CD4-positive, alpha-beta T cell treated with Interleukin-17A for 4 hours (primary cell): ENCODE measurements at regions not wholly inside any gene's neighbourhood (a gene's known extent, or its start where the extent isn't known, plus 50 kb on each side); places are given as distances from the start of the nearest gene placed in this dataset.
"Not testable (repeated sequence)": the region's sequence is repeated elsewhere in the genome, so short reads cannot be mapped to it uniquely, and the experiment has no call there.

Experiments used
- DNase-seq: peaks from one replicate; pipeline ENCODE4 v3.0.0-alpha.2; 2020; ENCODE audit warnings: mixed read lengths

GRCh38 chr3:137820366-137820765 lies 56.3 kb downstream of the SOX14 start:
- DNase-seq, result no peak

GRCh38 chr3:137835096-137835495 lies 71.0 kb downstream of the SOX14 start:
- DNase-seq, result no peak

DNA sequence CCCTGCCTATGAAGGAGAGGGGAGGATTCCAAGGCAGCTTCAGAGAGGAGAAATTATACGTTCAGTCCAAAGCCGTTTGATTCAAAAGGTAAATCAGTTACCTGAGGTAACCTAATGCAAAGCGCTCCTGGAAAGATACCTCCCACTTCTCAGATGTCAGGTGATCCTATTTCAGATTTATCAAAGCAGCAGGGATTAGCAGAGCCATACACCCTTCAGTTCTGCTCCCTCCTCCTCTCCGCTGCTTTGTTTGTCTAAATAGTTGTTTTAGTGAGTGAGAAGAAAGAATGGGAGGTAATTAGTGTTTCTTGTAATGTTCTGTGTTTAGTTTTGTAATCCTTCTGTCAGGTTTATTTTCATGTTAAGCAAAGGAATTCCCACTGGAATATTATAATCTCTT lies 81.1 kb downstream of the SOX14 start:
- DNase-seq, result no peak

DNA sequence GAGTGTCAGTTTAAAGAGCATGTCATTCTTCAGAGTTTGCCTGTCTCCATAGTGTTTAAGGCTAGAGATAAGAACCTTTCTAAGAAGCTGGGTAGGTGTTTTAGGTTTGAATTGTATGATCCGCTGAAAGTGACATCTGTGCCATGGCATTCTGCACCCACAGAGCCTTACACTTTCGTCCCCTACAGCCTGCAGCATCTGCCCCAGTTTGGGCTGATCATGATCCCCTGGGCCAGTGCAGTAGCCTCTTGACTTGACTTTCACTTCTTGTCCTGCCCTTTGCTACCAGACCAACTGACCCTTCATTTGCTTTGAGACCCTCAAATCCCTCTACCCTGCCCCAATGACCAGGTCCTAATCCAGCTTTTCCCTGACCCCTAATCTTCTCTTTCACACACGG lies 81.6 kb downstream of the SOX14 start:
- no peak for DNase-seq

GRCh38 chr3:137852391-137852830 lies 88.3 kb downstream of the SOX14 start:
- DNase-seq, result no peak

DNA sequence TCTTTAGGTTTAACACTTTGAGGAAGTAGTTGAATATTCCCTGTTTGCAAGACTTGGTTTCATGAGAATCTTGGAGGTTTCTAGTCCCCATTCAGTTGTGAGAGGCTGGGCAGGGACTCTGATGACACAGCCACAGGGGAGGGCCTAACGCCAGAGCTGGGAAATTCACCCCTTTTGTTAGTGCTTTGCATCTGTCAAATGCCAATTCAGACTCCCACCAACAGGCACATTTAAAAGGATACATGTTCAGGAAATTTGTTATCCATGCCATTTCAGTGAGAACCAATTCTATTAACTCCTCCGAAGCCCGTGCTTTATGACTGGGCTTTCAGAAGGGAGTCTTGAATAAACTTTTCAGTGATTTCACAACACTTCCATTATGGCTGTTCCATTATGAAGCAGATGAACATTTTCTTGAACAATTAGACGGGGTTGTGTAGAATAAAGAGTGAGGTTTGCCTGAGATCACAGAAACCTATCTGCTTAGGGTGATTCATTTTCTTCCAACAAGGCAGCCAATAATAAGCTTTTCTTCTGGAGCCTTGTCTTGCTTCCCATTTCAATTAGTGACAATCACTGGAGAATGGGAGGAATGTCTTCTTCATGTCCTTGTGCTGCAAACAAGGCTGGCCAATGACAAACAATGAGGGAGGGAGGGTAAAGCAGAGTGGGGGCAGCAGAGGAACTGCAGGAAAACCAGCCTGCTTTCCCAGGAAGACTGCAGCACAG lies 90.6 kb downstream of the SOX14 start:
- no peak for DNase-seq

DNA sequence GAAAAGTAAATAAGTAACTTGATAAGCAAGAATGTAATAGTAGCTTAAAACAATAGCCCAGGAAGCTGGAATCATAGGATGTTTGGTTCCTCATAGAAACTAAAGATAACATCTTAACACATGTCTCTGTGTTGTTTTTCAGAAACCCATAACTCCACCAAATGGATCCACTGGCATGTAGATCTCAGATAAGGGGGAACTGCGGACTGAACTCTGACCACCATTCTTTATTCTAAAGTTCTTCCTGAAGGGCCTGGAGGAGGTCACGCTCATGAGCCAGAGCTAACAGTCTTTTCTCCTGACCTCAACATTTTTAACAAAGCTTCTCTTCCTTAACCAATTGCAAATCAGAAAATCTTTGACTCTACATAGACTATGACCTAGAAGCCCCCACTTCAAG lies 101.9 kb downstream of the SOX14 start:
- DNase-seq, result no peak

DNA sequence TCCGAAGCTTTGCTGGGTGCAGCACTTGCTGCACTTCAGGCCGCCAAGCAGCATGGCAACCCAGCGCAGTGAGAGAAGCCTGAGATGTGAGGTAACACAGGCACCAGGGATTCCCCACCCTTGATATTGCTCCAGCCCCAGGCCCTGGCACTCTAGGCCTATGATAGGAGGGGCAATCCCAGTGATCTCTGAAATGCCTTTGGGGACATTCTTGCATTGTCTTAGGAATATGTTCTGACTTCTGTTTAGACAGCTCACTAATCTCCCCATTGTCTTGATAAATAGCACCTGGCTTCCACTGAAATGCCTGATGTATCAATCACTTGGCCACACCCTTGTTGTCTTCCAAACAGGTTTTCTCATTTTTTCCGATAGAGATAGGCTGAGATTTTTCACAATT lies 102.8 kb downstream of the SOX14 start:
- no peak for DNase-seq

- no peak for DNase-seq
Observed at GRCh38 chr3:137867611-137868010, 103.5 kb downstream of the SOX14 start.

GRCh38 chr3:137869022-137869421 lies 104.9 kb downstream of the SOX14 start:
- no peak for DNase-seq

GRCh38 chr3:137872589-137872988 lies 108.5 kb downstream of the SOX14 start:
- DNase-seq, result not testable (repeated sequence)

GRCh38 chr3:137896842-137897241 lies 113.1 kb upstream of the CLDN18 start:
- DNase-seq, result not testable (repeated sequence)

DNA sequence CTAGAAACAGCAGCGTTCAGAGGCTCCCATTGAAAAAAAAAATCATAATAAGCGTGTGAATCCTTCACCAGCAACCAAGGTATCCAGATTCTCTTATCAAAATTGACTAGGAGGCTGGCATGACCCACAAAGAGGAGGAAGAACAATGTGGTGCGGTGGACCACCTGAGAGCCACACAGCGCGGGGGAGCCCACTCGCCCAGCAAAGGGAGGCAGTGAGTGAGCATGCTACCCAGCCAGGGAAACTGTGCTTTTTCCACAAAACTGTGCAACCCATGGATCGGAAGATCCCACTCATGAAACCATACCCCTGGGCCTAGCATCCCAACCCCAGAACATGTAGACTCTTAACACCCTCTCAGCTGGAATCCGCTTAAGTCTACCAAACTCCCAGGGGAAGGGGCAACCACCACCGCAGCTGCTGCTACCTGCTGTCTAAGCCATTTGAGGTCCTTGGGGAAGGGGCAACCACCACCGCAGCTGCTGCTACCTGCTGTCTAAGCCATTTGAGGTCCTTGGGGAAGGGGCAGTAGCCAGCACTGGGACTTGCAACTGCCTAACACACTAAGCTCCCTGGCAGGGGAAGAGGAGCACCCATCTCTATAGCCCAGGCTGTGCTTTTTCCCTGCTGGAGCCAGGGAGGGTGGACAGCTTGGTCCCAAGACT lies 102.8 kb upstream of the CLDN18 start:
- DNase-seq, result no peak

GRCh38 chr3:137924628-137925027 lies 85.3 kb upstream of the CLDN18 start:
- DNase-seq, result no peak

GRCh38 chr3:137925080-137925479 lies 84.9 kb upstream of the CLDN18 start:
- no peak for DNase-seq

- no peak for DNase-seq
Observed at GRCh38 chr3:137926991-137927390, 83.0 kb upstream of the CLDN18 start.

DNA sequence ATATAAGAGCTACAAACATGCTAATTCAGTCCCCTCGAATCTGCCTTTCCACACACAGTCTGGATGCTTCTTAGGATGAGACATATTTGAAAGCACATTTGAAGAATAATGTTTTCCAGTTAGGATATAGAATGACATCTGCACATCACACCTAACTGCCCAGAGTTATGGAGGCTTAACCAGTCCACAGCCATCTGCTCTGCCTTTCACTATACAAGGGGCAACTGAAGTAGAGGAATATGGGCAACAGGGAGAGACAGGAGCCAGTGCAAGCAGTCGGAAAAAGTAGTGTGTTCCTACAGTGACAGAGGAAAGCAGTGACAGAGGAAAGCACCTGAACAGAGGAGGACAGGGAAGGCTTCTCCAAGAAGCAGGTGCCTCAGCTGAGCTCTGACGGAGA lies 79.0 kb upstream of the CLDN18 start:
- DNase-seq, result no peak

DNA sequence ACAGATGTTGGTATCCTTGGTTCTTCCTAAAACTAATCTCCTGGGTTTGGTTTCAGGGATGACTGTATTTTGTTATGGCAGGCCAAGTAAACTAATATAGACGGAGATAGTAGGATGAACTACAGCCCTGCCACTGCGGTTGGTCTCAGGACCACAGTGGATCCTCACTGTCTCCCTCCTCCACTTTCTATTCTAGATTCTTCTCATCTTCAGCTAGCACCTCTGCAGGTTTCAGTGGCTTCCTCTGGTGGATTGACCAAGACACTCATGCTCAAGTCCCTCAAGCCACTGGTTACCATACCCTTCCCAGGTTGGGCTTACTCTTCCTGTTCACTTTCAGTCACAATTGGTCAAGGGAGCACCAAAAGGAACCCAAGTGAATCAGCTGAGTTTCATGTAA lies 71.1 kb upstream of the CLDN18 start:
- DNase-seq, result no peak

- DNase-seq, result no peak
Observed at GRCh38 chr3:137944593-137944992, 65.4 kb upstream of the CLDN18 start.

DNA sequence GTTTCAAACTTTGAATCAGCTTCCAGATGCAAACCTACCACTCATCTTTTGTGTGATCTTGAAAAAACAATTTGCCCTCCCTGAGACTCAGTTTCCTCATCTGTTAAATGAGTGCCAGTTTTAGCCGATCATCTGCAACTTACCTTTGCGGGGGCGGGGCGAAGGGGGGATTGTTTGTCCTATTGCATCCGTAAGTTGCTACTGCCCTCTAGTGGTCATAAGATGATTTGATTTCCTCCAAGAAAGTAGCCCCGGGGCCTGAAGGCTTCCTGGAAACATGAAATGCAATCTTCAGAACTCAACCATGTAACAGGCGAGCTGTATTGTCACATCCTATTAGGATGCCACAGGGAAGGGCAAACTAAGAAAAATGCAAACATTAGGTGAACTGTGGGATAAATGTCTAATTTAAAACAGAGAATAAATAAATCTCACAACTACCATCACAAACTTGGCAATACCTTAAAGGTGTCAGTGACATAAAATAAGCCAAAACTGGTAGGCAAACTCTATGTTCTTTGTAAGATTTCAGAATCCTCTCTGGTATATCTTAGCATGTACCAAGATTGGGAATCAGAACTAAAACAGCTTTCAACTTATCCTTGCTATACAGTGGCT lies 63.5 kb upstream of the CLDN18 start:
- DNase-seq, result peak; percentile 49

GRCh38 chr3:137947117-137947516 lies 62.8 kb upstream of the CLDN18 start:
- no peak for DNase-seq

DNA sequence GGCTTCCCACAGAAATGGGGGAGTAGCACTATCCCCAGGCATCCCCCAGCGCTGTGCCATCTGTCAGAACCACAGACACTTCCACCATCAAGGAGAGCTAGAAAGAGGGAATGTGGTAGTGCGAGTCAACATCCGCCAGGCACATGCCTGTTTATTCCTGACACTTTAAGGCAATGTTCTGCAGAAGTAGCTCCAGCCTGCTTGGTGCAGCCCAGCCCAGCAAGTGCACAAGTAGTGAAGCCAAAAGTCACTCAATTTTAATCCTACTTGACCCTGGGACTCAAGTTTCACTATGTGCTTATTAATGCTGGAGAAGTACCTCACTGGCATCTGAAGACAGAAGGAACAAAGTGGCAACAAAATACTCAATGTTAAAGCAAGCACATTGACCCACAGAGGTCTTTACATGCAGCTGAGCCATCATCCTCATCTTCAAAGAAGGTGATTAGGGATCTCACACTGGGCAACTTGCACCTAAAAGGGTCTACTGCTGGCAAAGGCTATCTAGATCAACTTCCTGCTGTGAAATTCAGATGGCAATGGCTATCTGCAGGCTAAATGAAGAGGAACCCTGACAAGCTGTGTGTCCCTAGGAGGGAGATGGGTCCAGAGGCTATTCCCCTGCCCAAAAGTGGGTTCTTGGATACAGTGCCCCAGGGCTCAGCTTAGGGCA lies 61.4 kb upstream of the CLDN18 start:
- no peak for DNase-seq

- no peak for DNase-seq
Observed at GRCh38 chr3:137958636-137959035, 51.3 kb upstream of the CLDN18 start.
